OCI-LY3 (cell line): ENCODE measurements at regions not wholly inside any gene's neighbourhood (a gene's known extent, or its start where the extent isn't known, plus 50 kb on each side); places are given as distances from the start of the nearest gene placed in this dataset.
"Not testable (repeated sequence)": the region's sequence is repeated elsewhere in the genome, so short reads cannot be mapped to it uniquely, and the experiment has no call there.

Source experiments
- EZH2phosphoT487 ChIP-seq: fragments of 200-600 bp; shearing (Covaris generic); IDR thresholded peaks from 2 replicates; pipeline ENCODE4 v1.6.1; 2018; ENCODE audit warnings: antibody characterized with exemption, mixed run types, low read depth
- TF ChIP-seq, protein P1 (sequence below): fragments of 200-600, 300-600 bp; sonication (generic); IDR thresholded peaks from 2 replicates; pipeline ENCODE4 v1.5.1; 2014; ENCODE audit warnings: antibody characterized with exemption, low read length, low read depth

DNA sequence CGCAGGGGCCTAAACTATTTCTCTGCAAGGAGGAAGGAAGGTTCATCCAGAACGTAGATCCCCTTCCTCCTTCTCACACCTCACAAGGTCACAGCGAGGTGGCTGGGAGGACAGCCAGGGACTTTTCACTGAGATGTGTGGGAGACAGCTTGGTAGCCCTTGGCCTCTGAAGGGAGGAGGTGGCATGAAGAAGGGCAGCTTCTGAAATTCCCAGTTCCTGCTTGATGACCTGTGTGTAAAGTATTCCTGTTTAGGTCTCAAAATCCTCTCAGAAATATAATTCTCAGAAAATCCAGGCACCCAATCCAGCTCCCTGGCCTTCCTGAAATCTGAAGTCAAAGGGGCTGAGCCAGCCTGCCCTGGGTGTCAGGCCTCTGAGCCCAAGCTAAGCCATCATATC is 84.9 kb upstream of the ALDH3B2 start:
- TF ChIP-seq, protein P1, sequence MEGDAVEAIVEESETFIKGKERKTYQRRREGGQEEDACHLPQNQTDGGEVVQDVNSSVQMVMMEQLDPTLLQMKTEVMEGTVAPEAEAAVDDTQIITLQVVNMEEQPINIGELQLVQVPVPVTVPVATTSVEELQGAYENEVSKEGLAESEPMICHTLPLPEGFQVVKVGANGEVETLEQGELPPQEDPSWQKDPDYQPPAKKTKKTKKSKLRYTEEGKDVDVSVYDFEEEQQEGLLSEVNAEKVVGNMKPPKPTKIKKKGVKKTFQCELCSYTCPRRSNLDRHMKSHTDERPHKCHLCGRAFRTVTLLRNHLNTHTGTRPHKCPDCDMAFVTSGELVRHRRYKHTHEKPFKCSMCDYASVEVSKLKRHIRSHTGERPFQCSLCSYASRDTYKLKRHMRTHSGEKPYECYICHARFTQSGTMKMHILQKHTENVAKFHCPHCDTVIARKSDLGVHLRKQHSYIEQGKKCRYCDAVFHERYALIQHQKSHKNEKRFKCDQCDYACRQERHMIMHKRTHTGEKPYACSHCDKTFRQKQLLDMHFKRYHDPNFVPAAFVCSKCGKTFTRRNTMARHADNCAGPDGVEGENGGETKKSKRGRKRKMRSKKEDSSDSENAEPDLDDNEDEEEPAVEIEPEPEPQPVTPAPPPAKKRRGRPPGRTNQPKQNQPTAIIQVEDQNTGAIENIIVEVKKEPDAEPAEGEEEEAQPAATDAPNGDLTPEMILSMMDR: not testable (repeated sequence)
- TF ChIP-seq EZH2phosphoT487: not testable (repeated sequence)
